ENCODE measurements at regions not wholly inside any gene's neighbourhood (a gene's known extent, or its start where the extent isn't known, plus 50 kb on each side); places are given as distances from the start of the nearest gene placed in this dataset.

DNA sequence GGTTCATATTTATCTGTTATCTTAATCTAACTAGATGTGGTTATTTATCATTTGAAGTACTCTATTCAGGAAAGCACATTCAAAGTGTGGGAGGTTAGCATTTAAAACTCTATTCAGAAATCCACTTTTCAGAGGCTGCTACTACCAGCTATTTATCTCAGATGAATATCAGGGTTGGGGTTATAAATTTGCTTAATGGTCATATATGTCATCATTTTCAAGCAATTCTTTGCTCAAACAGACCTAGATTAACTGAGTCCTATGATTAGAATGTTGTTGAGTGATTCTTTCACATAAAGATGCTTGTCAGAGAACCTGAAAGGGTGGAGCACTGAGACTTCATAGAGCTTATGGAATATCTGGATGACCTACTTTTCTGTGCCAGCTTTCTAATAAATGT, 436.9 kb upstream of the TGFBR2 start:
- no peak for DNase-seq (ENCODE audit: low spot score)

DNA sequence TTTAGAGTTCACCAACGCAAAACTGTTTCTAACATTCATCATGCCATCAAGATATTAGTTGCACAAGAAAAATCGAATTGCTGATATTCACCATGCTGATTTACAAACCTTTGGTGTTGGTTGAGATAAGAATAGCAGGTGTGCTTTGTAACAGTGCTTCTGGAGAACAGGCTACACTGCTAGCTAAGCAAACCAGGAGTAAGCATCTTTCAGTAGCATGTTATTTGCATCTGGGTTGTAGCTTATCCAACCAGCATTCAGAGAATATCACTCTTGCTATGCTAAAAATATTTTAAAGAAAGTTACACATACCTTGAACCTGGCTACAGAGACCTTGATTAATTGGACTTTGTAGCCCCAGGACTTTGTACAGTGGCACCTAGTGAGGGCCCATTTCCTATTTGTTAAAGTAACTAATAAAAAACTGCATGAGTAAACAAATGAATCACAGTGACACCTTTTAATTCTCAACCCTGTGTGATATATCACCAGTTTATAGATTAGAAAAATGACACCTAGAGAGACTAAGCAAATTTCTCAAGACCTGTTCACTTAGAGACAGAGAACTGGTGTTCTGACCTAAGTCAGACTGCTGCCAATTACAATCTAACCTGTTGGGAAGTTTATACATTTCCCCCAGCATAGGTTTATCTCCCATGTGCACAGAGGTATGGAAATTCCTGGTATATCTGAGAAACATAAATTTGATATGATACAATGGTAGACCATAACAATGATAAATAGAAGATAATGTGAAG, 435.5 kb upstream of the TGFBR2 start:
- no peak for DNase-seq (ENCODE audit: low spot score)

DNA sequence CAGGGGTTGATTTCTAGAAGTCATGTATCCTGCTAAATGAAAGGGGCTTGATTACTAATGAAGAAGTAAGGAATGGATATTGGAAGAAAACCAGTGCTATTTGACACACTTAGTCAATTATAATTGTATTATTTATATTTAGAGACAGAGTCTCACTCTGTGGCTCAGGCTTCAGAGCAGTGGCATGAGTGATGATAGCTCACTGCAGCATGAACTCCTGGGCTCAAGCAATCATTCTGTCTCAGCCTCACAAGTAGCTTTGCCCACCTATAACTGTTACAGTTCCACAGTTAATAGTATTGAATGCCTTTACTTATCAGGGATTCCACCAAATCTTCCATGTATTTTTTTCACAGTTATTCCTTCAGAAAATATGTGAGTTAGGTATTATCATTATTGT, 432.0 kb upstream of the TGFBR2 start:
- no peak for DNase-seq (ENCODE audit: low spot score)

DNA sequence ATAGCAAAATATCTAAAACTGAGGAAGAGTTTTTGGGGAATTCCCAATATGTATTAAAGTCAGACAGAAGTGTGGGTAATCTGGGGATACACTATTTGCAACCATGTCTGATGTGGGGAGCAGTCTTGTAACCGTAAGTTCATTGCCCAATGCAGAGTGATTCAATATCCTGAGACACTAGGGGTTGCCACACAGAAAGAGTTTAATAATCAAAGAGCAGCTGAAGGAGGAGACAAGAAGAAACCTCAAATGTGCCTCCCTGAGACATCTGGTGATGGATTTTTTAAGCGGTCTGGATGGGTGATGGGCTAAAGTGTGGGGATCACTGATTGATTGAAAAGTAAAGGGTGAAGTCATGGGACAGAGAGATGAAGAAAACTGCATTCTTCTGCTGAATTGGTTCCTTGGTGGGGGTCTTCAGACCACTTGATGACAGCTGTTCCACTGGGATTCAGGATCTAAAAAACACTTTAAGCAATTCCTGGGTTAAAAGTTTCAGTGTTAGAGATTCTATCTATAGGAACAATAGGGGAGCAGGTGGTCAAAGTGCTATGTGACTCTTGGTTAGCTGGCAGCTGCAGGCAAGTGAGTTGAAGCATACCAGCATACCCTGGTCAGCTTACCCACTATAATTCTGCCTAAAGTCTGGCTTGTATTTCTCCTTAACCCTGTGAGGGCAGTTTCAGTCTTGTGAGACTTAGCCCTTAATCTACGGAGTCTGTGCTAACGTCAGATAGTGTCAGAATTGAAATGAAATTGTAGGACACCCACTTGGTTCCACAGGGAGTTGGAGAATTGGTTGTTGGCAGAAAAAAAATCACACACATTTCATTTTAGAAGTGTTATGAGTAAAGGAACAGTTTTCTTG, 425.9 kb upstream of the TGFBR2 start:
- DNase-seq (ENCODE audit: low spot score) = peak; percentile 41

DNA sequence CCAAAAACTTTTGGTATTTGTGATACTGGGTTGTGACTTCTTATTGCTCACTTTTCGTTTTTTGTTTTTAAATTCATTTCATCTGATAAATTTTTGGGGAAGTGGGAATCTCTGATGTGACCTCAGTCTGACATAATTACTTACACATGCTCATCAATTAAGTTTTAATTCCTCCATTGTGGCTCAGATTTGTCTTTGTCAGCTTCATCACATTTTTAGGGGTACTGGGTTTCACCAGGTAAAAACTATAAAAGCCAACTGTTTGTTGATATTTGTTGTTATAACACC, 425.3 kb upstream of the TGFBR2 start:
- no peak for DNase-seq (ENCODE audit: low spot score)

DNA sequence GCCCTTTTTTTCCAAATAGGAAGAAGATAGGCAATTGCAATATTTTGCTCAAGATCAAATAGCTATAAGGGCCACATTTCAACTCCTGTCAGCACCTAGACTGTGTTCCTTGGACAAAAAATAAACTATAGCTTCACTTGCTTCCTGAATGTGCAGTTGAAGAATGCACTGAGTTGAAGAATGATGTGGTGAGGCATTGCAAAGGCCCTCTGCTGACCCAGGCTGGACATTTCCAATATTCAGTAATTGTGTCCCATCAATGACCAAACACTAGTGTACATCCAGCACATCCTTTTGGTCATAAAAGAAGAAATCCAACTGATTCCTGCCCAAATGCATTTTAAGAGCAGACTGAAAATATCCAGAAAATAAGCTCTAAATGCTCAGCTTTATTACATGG, 424.8 kb upstream of the TGFBR2 start:
- no peak for DNase-seq (ENCODE audit: low spot score)

DNA sequence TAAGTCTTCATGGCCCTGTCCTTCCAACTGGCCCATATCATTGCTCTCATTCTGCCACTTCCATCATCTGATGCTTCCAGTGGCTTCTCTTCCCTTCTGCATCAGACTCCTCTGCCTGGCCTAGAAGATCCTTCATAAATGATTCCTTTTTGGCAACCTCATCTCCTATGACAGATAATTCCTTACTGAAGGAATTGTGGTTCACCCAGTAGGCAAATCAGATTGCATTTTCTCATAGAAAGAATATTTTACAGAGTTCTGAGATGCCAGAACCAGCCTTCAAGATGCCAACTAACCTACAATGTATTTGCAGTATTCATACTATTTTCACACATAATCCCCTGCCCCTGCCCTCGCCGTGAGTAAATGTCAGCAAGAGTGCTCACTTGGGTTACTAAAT, 423.0 kb upstream of the TGFBR2 start:
- no peak for DNase-seq (ENCODE audit: low spot score)

DNA sequence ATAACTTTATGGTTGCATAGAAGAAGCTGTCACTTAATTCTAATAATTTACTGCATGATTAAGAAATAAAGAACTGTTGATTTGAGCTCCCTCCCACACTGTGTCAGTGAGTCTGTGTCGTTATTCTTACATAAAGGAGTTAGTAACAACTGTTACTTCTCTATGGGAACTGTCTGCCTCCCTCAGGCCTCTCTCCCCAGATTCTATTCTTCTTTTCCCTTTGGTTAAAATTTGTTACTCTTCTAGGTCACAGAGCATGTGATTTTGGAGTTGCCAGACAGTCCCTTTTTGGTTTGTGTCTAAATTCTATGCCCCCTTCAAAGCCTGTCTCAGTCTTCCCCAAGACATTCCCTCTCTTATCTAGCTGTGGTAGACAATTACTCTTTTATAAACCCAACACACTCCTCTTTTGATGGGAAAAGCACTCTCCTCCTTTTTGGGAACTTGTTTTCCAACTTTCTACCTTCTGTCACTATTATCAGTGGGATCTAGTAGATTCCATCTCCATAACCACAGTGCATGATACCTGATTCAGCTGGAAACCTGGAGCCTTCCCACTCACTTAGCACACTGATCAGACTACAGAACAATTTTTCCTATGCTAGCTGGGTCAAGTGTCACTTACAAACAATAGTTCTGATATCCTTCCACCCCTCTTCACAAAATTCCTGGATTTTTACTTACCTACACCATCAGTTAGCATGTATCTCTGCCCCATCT, 422.1 kb upstream of the TGFBR2 start:
- no peak for DNase-seq (ENCODE audit: low spot score)

DNA sequence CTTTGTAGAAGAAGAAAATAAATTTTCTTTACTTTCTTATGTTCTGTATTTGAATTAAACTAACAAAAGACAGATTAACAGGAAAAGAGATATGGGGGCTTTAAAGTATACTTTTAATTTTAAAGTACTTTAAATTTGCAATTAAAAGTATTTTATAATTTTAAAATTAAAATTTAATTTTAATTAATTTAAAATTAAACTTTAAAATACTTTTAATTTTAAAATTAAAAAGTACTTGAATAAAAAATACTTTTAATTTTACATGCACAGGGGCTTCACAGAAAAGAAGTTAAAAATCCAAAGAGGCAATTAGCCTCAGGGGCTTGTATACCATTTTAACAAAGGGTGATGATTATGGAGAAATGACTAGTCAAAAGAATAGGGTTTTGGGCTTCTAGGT, 420.5 kb upstream of the TGFBR2 start:
- no peak for DNase-seq (ENCODE audit: low spot score)

DNA sequence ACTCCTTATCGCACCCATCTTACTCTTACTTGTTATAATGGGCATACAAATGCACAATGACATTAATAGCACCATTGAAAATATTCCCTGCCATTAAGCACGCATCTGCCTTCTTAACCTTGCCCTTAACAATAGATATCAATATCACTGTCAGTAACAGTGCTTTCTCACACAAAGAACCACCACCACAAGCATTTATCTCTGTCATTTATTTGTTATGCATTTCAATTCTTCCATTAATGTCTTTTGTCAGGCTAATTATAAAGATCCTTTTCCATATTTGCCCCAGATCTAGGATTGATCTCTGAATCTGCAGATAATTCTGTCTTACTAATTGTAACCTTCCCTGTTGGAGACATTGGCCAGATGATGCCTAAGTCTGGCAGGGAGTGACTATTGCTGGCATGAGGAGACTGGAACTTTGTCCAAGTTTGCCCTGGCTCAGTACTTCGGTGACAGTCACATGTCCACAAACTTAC, 419.6 kb upstream of the TGFBR2 start:
- no peak for DNase-seq (ENCODE audit: low spot score)

DNA sequence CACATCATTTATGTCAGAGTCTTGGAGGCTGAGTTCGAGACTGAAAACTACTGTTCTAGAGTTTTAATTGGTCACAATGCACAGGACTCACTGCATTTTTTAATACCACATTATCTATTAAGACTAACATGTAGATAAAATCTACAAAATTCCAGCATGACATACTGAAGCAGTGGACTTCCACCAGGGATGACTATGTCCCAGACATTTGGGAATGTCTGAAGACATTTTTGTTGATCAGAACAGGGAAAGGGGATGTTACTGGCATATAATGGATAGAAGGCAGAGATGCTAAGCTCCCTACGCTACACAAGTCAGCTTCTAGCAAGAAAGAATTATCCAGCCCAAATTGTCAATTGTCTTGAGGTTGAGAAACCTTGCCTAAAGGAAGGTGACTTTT, 419.0 kb upstream of the TGFBR2 start:
- no peak for DNase-seq (ENCODE audit: low spot score)

DNA sequence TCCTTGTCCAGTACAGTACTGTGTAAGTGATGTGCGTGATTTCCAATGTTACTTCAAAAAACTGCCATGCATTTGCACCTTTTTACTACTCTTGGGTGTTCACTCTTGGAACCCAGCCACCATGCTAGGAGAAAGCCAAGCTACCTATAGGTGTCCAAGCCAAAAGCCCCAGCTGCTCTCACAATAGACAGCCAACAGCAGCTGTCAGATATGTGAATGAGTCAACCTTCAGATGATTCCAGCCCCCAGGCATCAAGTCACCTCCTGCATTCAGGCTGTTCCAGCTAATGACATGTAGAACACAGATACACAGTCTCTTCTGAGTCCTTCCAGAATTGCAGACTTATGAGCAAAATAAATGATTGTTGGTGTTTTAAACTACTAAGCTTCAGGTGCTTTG, 417.7 kb upstream of the TGFBR2 start:
- DNase-seq (ENCODE audit: low spot score) = no peak

DNA sequence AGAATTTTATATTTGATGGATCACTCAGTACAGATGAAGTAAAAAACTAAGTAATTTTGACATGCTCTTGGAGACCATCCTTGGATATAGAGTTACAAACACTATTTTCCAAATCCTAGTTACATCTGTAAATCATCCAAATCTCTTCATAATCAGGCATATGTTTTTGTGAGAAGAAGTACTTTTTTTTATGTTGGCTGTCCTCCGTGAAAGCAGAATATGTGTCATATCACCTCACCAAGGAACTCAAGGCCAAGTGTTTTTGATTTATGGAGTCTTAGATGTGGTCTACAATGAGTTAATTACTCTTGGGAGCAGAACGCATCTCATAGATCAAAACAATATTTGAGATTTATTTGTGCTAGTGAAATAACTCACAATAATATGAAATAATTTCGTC, 416.5 kb upstream of the TGFBR2 start:
- DNase-seq (ENCODE audit: low spot score) = no peak

DNA sequence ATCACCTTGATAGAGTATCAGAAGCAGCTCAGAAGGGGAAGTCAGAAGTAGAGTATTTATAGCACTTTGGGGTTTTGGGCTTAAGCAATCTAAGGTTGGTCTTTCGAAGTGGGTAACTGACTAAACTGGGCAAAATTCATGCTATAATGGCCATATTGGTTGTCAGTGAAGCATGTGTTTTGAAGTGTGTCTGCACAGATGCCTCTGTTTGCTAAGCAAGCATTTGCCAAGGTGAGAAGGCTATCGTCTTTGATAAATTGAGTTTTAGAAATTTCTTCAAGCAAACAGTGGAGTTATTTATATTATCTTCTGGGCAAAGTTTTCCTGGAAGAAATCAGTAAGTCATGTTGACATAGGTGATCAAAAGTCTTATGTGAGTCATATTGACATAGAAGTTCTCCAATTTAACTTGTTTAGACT, 412.8 kb upstream of the TGFBR2 start:
- DNase-seq (ENCODE audit: low spot score) = no peak

DNA sequence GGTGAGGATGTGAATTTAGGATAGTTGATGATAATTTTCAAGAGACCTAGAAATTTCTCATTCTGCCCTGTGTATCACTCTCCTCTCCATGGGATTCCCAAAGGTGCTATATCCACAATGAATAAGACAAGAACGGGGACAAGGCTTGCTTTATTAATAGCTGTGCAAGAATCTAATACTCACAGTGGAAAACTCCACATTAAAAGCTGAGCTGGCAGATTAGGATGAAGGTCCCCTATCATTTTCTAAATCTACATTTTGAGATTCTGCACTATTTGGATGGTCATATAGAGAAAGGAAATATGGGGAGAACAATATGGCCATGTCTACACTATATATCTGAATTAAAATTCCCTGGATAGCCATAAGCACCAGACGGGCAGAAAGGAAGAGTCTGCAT, 411.0 kb upstream of the TGFBR2 start:
- no peak for DNase-seq (ENCODE audit: low spot score)

DNA sequence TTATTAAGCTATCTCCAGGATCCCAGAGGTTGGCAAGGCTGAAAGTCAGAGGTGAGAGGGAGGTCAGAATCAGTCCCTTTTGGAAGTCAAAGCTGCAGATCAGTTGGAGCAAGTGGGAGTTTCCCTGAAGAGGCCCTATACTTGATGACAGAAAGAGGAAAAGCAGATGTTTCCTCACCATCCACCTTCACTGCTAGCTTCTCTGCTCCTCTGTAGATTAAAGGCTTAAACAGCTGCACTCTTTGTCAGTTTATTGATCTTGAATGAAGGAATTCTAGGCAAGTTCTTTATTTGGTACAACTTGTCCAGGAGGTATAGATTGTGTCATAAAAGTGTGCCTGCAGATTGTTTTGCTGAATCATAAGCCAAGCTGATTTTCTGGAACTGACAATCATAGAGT, 408.2 kb upstream of the TGFBR2 start:
- DNase-seq (ENCODE audit: low spot score) = no peak

DNA sequence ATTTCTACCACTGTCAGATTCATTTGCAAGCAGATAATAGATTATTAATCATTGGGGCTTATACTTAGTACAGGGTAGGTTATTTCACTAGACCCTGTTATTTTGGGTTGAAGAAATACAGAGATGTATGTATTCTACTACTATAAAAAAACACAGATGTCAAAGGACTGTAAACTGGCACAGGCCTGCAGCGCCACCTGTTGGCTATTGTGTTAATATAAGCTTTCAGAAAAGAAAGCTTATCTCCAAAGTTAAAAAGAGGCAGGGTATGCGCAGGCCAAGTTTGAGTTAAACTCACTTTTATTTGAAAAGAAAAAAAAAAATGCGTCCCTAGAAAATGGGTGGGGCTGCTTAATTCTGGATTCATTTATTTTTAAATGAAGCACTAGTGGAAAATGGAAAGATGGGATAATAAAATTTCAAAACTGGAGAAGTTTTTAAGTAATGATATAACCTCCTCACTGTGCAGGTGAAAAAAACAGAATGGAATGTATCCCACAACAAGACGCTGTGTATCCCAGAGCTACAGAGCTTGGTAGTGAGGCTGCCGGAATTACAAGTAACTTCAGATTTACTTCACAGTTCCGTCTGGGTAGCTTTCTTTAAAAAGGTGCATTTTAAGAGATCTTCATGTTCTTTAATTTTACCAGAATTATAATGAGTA, 407.2 kb upstream of the TGFBR2 start:
- peak; percentile 42 for DNase-seq (ENCODE audit: low spot score)

DNA sequence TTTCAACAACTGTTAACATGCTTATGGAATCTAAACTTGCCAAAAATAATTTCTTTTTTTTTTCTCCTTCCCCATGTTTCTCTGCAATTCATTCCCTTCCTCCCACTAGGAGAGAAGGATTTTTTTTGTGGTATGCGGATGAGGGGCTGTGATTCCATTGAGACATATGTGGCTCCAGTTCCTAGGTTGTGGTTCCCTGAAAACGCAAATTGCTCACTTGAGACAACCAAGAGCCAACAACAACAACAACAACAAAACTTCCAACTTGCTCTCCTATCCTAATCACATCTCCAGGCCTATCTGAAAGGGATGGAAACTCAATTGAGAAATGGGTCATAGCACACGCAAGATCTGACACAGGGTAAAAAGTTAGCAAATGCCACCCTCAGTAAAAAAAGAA, 406.5 kb upstream of the TGFBR2 start:
- DNase-seq (ENCODE audit: low spot score) = no peak

DNA sequence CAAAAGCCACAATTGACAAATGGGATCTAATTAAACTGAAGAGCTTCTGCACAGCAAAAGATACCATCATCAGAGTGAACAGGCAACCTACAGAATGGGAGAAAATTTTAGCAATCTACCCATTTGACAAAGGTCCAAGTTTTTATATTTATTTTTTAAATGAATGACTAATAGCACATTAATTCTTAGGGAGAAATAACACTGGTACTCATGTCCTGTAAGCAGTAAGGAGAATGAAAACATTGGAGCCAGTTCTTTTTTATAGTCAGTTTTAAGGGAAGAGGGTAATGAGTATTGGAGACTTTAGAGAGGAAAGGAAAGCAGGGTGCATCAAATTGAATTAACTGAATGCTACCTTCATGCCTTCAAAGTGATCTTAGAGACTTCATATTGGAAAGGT, 404.7 kb upstream of the TGFBR2 start:
- DNase-seq (ENCODE audit: low spot score) = no peak

DNA sequence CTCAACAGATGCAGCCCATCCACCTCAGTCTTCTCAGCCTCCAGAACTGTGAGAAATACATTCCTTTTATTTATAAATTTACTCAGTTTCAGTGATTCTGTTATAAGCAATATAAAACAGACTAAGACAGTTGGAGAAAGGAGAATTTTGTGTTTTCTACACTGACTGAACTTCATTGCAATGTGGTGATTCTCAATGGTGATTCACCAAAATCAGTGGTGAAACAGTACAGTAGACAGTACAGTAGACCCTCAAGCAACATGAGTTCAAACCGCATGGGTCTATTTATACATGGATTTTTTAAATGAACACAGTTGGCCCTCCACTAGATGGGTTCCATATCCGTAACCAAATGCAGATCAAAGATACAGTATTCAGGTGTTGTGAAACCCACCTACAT, 403.1 kb upstream of the TGFBR2 start:
- peak; percentile 14 for DNase-seq (ENCODE audit: low spot score)

DNA sequence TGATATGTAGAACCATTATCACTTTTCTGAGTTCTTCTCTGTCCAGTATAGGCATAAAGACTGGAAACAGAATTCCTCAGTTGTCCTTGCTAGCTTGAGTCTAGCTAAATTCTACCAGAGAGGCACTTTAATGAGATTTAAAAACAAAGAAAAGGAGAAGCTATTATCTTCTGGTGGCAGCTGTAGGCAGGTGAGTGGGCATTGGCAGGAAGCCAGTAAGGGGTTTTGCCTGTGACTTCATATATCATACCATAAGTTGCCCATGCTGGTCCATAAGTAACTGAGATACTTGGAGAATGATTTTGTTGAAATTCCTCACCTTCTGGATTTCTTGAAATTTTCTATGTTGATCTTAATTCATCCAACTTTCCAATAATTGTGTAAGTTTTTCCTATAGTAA, 402.3 kb upstream of the TGFBR2 start:
- DNase-seq (ENCODE audit: low spot score) = no peak

DNA sequence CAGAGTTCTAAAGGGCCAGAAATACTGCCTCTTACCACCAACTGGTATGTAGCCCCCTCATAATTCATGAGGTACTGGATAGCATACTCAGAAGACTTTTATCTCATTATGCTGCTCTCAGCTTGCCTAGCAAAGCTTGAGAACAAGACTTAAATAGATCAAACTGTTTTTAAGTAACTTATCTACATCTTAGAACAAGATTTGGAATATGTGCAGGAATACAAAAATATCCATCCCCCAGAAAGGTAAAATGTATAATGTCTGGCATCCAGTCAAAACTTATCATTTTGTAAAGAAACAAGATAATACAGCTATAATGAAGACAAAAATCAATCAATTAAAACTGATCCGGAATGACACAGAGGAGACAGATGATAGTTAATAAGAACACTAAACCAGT, 400.4 kb upstream of the TGFBR2 start:
- no peak for DNase-seq (ENCODE audit: low spot score)

DNA sequence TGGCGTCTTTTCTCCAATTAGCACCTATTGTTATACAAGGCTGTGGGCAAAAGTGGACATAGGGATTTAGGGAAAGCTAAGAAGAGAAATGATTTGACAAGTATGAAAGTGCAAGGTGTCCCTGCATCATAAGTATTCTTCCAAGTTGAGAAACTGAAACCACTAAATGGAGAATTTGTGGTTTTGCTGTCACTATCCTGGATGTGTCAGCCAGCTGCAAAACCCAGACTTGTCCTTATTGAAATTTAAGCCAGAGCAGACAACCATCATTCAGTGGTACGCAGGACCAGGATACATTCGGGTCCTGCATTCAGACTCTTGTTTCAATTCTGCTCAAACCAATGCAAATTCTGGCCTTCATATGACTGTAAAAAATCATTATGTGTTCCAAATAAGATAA, 384.8 kb upstream of the TGFBR2 start:
- DNase-seq (ENCODE audit: low spot score) = no peak

Measured in GM03348 (cell line).